ENCODE measurements at regions not wholly inside any gene's neighbourhood (a gene's known extent, or its start where the extent isn't known, plus 50 kb on each side); places are given as distances from the start of the nearest gene placed in this dataset.

- TF ChIP-seq, protein P1, sequence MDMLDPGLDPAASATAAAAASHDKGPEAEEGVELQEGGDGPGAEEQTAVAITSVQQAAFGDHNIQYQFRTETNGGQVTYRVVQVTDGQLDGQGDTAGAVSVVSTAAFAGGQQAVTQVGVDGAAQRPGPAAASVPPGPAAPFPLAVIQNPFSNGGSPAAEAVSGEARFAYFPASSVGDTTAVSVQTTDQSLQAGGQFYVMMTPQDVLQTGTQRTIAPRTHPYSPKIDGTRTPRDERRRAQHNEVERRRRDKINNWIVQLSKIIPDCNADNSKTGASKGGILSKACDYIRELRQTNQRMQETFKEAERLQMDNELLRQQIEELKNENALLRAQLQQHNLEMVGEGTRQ (IDR thresholded peaks at IDR 0.05; ENCODE audit: borderline replicate concordance, low read depth, low read length) = no peak
- TF ChIP-seq FOXM1 (IDR thresholded peaks at IDR 0.05; ENCODE audit: low read depth) (no peak), RCOR1 (IDR thresholded peaks at IDR 0.05; ENCODE audit: low read length) (no peak)
Measured at GRCh38 chr5:29588236-29588635, 1605.2 kb upstream of the CDH6 start (continued).

DNA sequence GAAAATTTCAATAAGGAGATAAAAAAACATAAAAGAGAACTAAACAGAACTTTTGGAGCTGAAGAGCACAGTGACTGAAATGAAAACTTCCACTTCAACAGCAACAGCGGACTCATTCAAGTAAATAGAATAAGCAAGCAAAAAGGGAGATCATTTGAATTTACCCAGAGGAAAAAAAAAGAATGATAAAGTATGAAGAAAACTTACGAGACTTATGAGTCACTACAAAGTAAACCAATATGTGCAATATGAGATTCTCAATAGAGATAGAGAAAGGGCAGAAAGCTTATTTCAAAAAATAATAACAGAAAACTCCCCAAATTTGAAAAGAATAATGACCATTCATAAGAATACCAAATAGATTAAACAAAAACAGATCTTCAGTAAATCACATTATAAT is 1605.7 kb upstream of the CDH6 start:
- POLR2A ChIA-PET = no interaction called here

More for the DNA sequence above, 1605.7 kb upstream of the CDH6 start:
- no peak overlapping the region for H3K4me2 ChIP-seq
- CTCF ChIA-PET = no interaction called here
- 7% methylated on average over 2 of the region's 2 CpGs for WGBS (ENCODE audit: low lambda C conversion rate)
- H3K9ac ChIP-seq = no peak overlapping the region
- no peak overlapping the region for H3K27ac ChIP-seq (ENCODE audit: low read depth in 2 of 2, low read length in 1 of 2)
- no peaks in the 10 kb centered on the region for H3K79me2 ChIP-seq (ENCODE audit: insufficient read depth)
- no peaks in the 10 kb centered on the region for H3F3A ChIP-seq (replicated peaks; ENCODE audit: insufficient read depth)
- no peaks in the 10 kb centered on the region for H3K4me1 ChIP-seq (ENCODE audit: control insufficient read depth in 1 of 2, insufficient read depth in 2 of 2, low read depth in 1 of 2, low read length in 1 of 2)
- H4K20me1 ChIP-seq (ENCODE audit: insufficient read depth) = no peaks in the 10 kb centered on the region
- H3K9me2 ChIP-seq = no peaks in the 10 kb centered on the region
- H3K9me3 ChIP-seq = no peaks in the 10 kb centered on the region
- no peaks in the 10 kb centered on the region for H3K36me3 ChIP-seq (replicated peaks in 1 of 2; ENCODE audit: control insufficient read depth in 1 of 2, insufficient read depth in 2 of 2, low read length in 1 of 2)
- no peak overlapping the region for H2AFZ ChIP-seq (ENCODE audit: low read depth)
- H3K4me3 ChIP-seq (ENCODE audit: low read depth in 2 of 2, low read length in 1 of 2) = no peak overlapping the region
- DNase-seq = no peak
- H3K27me3 ChIP-seq (ENCODE audit: insufficient read depth) = no peaks in the 10 kb centered on the region
- TF ChIP-seq RFX5 (IDR thresholded peaks at IDR 0.05; ENCODE audit: low read length) (no peak), ELF1 (IDR thresholded peaks at IDR 0.05) (no peak), SIN3A (IDR thresholded peaks at IDR 0.05; ENCODE audit: borderline replicate concordance, low read depth, low read length) (no peak), FOSL2 (IDR thresholded peaks at IDR 0.05; ENCODE audit: borderline replicate concordance, low read depth) (no peak), JUND (IDR thresholded peaks at IDR 0.05) (no peak), MEF2A (IDR thresholded peaks at IDR 0.05; ENCODE audit: borderline replicate concordance, low read depth) (no peak), YY1 (IDR thresholded peaks at IDR 0.05; ENCODE audit: low read depth) (no peak), RAD21 (IDR thresholded peaks at IDR 0.05; ENCODE audit: low read length) (no peak)
- TF ChIP-seq, protein P2, sequence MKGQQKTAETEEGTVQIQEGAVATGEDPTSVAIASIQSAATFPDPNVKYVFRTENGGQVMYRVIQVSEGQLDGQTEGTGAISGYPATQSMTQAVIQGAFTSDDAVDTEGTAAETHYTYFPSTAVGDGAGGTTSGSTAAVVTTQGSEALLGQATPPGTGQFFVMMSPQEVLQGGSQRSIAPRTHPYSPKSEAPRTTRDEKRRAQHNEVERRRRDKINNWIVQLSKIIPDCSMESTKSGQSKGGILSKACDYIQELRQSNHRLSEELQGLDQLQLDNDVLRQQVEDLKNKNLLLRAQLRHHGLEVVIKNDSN (IDR thresholded peaks at IDR 0.05; ENCODE audit: borderline replicate concordance, low read depth) = no peak
- TF ChIP-seq, protein P1 (IDR thresholded peaks at IDR 0.05; ENCODE audit: borderline replicate concordance, low read depth, low read length) = no peak
- TF ChIP-seq, protein P3, sequence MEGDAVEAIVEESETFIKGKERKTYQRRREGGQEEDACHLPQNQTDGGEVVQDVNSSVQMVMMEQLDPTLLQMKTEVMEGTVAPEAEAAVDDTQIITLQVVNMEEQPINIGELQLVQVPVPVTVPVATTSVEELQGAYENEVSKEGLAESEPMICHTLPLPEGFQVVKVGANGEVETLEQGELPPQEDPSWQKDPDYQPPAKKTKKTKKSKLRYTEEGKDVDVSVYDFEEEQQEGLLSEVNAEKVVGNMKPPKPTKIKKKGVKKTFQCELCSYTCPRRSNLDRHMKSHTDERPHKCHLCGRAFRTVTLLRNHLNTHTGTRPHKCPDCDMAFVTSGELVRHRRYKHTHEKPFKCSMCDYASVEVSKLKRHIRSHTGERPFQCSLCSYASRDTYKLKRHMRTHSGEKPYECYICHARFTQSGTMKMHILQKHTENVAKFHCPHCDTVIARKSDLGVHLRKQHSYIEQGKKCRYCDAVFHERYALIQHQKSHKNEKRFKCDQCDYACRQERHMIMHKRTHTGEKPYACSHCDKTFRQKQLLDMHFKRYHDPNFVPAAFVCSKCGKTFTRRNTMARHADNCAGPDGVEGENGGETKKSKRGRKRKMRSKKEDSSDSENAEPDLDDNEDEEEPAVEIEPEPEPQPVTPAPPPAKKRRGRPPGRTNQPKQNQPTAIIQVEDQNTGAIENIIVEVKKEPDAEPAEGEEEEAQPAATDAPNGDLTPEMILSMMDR (IDR thresholded peaks at IDR 0.05) = no peak

Data from SK-N-SH (cell line).